AG10803 (cell line): ENCODE measurements at regions not wholly inside any gene's neighbourhood (a gene's known extent, or its start where the extent isn't known, plus 50 kb on each side); places are given as distances from the start of the nearest gene placed in this dataset.

Source experiments
- DNase-seq: peaks from one replicate; pipeline ENCODE4 v3.0.0; 2010; ENCODE audit warnings: low read depth
- H3K4me3 ChIP-seq: 2 replicates; pipeline ENCODE4 v1.5.1; 2011; ENCODE audit warnings: mild to moderate bottlenecking, low read length, control low read depth
- TF ChIP-seq, protein P1 (sequence below): conservative IDR thresholded peaks from 2 replicates; pipeline ENCODE4 v1.5.1; 2011; ENCODE audit warnings: mild to moderate bottlenecking, low read length, control low read depth, inconsistent platforms

- TF ChIP-seq, protein P1, sequence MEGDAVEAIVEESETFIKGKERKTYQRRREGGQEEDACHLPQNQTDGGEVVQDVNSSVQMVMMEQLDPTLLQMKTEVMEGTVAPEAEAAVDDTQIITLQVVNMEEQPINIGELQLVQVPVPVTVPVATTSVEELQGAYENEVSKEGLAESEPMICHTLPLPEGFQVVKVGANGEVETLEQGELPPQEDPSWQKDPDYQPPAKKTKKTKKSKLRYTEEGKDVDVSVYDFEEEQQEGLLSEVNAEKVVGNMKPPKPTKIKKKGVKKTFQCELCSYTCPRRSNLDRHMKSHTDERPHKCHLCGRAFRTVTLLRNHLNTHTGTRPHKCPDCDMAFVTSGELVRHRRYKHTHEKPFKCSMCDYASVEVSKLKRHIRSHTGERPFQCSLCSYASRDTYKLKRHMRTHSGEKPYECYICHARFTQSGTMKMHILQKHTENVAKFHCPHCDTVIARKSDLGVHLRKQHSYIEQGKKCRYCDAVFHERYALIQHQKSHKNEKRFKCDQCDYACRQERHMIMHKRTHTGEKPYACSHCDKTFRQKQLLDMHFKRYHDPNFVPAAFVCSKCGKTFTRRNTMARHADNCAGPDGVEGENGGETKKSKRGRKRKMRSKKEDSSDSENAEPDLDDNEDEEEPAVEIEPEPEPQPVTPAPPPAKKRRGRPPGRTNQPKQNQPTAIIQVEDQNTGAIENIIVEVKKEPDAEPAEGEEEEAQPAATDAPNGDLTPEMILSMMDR: no peak
- H3K4me3 ChIP-seq: no peak overlapping the region
- DNase-seq: peak; percentile 48
Observed at GRCh38 chr21:27569091-27569490, 602.2 kb upstream of the ADAMTS5 start.

- no peak overlapping the region for H3K4me3 ChIP-seq
- TF ChIP-seq, protein P1: no peak
- no peak for DNase-seq
Observed at GRCh38 chr21:27567381-27567780, 600.5 kb upstream of the ADAMTS5 start.

DNA sequence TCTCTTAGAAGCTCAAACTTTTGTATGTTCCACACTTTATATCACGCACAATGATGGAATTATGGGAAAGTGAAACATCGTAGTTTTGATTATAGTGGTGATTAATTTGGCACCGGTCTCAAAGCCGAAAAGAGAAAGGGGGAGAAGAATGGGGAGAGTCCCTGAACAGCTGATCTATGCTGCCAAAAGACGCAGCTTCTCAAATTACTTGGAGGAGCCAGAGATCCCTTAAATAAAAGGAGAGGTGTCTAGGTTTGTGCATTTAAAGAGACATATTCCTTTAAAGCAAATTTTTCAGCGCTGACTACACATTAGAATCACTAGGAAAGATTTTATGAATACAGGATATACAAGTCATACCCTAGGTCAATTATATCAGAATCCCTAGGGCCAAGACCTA lies 599.6 kb upstream of the ADAMTS5 start:
- no peak overlapping the region for H3K4me3 ChIP-seq
- TF ChIP-seq, protein P1: no peak

GRCh38 chr21:27565364-27565763 lies 598.5 kb upstream of the ADAMTS5 start:
- DNase-seq: no peak
- no peak overlapping the region for H3K4me3 ChIP-seq
- TF ChIP-seq, protein P1: no peak

More for the DNA sequence above, 599.6 kb upstream of the ADAMTS5 start:
- DNase-seq: no peak

- peak; percentile 69 for DNase-seq
- no peak overlapping the region for H3K4me3 ChIP-seq
- TF ChIP-seq, protein P1: peak; percentile 72
Observed at GRCh38 chr21:27564684-27565301, 597.9 kb upstream of the ADAMTS5 start.

DNA sequence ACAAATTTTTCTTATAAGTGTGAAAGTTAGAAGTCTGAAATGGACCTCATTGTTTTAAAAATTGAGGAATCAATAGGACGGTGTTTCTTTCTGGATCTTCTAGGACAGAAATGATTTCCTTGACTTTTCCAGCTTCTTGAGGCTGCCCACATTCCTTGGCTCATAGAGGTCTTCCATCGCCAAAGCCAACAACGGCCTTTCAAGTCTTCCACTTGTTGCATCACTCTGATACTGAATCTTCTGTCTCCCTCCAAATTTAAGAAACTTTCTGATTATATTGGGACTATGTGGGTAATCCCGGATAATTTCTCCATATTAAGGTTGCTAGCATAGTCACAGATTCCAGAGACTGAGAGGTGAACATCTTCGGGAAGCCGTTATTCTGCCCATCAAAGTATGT lies 595.4 kb upstream of the ADAMTS5 start:
- TF ChIP-seq, protein P1: no peak
- H3K4me3 ChIP-seq: no peak overlapping the region
- DNase-seq: no peak

- H3K4me3 ChIP-seq: no peak overlapping the region
- TF ChIP-seq, protein P1: no peak
- DNase-seq: no peak
Observed at GRCh38 chr21:27561116-27561515, 594.2 kb upstream of the ADAMTS5 start.
